Activated CD4-positive, alpha-beta T cell treated with anti-CD3 and anti-CD28 coated beads for 36 hours (primary cell): ENCODE measurements at regions not wholly inside any gene's neighbourhood (a gene's known extent, or its start where the extent isn't known, plus 50 kb on each side); places are given as distances from the start of the nearest gene placed in this dataset.

Source experiments
- ATAC-seq: fragments of 200-7000 bp; cut with Tn5 transposase; one replicate; pipeline ENCODE4 v1.10.0; 2021; ENCODE audit warnings: mild to moderate bottlenecking, moderate library complexity
- CTCF ChIA-PET: fragments of 350-600 bp; sonication (Branson Sonifier 250); formaldehyde crosslinking; loops from one replicate; lab custom pipeline; 2021; ENCODE audit warnings: antibody characterized with exemption; lab: Charles Lee
- POLR2A ChIA-PET: fragments of 350-600 bp; sonication (Branson Sonifier 250); formaldehyde crosslinking; loops from one replicate; lab custom pipeline; 2021; ENCODE audit warnings: antibody characterized with exemption, inconsistent platforms; lab: Charles Lee
- DNase-seq: peaks from one replicate; pipeline ENCODE4 v3.0.0-alpha.2; 2020
- H3K27ac Mint-ChIP-seq: one replicate; pipeline ENCODE4 v1.8.0; 2021; ENCODE audit warnings: mixed read lengths
- H3K27me3 Mint-ChIP-seq: one replicate; pipeline ENCODE4 v1.8.0; 2021; ENCODE audit warnings: mixed read lengths
- H3K36me3 Mint-ChIP-seq: one replicate; pipeline ENCODE4 v1.8.0; 2021; ENCODE audit warnings: low read depth, mixed read lengths
- H3K4me1 Mint-ChIP-seq: one replicate; pipeline ENCODE4 v1.8.0; 2021; ENCODE audit warnings: mixed read lengths
- H3K4me3 Mint-ChIP-seq: one replicate; pipeline ENCODE4 v1.8.0; 2021; ENCODE audit warnings: mild to moderate bottlenecking, moderate library complexity, mixed read lengths
- H3K9me3 Mint-ChIP-seq: one replicate; pipeline ENCODE4 v1.8.0; 2021; ENCODE audit warnings: low read depth, mixed read lengths
- intact Hi-C, 2 experiments: fragments of 100-400 bp; cut with DNase I in 1 of 2; cut with micrococcal nuclease in 1 of 2; formaldehyde crosslinking; loops; one replicate each; pipeline versions ENCODE4 v1.14.2 to v1.15.1; 2022 to 2024; cut with DNase I, micrococcal nuclease

DNA sequence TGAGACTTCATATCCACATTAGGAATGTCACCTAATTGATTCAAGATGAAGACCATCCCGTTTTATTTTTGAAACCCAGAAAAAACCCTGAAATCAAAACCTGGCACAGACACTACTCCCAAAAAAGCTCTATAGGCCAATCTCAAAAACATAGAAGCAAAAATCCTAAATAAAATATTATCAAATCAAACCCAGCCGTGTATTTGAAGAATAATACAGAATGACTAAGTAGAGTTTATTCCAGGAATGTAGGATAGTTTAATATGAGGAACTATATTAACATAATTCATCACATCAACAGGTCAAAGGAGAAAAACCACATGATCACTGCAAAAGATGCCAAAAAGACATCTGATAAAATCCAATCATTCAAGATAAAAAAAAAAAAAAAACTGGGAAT, 167.1 kb downstream of the ACTL7B start:
- no peak overlapping the region for H3K27ac Mint-ChIP-seq
- CTCF ChIA-PET = no interaction called here
- H3K4me1 Mint-ChIP-seq = no peaks in the 10 kb centered on the region
- ATAC-seq (no peak), DNase-seq (no peak)
- intact Hi-C loops = no loop called here
- POLR2A ChIA-PET = no interaction called here
- H3K9me3 Mint-ChIP-seq = peaks cover 5% of the 10 kb centered on the region
- no peak overlapping the region for H3K4me3 Mint-ChIP-seq
- H3K36me3 Mint-ChIP-seq = no peaks in the 10 kb centered on the region
- no peaks in the 10 kb centered on the region for H3K27me3 Mint-ChIP-seq

DNA sequence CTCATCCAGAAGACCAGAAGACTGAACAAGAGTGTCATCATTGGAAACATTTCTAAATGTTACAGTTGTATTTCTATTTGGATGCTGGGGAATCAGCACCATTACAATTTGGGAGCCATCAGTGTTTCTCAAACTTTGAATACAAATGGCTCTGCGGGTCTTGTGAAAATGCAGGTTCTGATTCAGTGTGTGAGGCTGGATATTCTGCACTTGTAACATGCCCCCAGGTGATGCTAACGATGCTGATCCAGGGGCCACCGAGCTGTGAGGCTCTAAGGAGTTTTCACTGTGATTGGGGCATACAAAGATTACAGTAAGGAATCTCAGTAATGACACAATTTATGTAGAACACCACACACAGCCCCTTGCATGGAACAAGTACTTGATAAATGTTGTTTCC, 167.7 kb downstream of the ACTL7B start:
- POLR2A ChIA-PET = no interaction called here

DNA sequence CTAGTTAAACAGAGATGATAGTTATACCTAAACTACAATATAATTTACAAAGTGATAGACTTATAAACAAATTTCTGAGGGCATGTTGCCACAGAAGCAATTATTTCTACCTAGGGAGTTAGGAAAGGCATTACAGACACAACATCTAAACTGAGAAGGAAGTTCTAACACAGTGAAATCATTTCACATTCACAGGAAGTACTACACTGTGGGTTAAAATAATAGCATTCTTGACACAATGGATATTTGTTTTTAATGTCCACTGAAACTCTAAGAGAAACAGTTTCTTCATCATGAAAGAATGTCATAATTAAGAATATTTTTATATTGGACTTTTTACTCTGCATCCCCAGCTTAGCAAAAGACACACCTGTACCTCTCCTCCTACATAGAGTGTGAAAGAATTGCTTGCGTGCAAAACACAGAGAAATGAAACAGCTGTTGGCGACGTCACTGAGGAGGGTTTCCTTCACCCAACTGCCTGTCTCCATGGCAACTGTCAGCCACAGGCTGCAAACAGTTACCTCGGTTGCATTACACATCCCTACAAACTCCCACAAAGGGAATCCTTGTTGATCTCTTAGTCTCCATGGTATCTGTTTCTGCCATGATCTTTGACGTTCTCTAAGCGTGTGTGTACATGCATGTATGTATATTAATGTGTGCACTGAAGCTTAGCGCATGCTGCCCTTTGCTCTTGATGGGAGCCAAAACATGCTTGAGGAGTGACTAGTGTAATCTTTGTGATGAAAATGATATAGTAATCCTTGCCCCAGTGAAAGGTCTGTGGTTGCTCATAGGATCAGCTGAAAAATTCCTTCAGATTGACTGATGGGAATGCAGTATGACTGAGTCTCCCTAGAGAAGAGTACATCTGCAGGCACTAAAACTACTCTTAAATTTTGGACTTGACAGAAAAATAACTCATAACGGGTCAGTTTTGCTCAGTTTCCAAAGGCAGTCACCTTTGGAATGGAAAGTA, 168.5 kb downstream of the ACTL7B start:
- H3K9me3 Mint-ChIP-seq = peaks cover 5% of the 10 kb centered on the region
- no peak overlapping the region for H3K4me3 Mint-ChIP-seq
- H3K36me3 Mint-ChIP-seq = no peaks in the 10 kb centered on the region
- H3K27ac Mint-ChIP-seq = no peak overlapping the region
- no peaks in the 10 kb centered on the region for H3K27me3 Mint-ChIP-seq
- ATAC-seq = no peak
- intact Hi-C loops = no loop called here
- H3K4me1 Mint-ChIP-seq = no peaks in the 10 kb centered on the region
- ChIA-PET POLR2A (no interaction called here), CTCF (no interaction called here)
- no peak for DNase-seq

More for the DNA sequence above, 167.7 kb downstream of the ACTL7B start:
- no peak for DNase-seq
- ATAC-seq = no peak
- CTCF ChIA-PET = no interaction called here
- H3K27me3 Mint-ChIP-seq = no peaks in the 10 kb centered on the region
- intact Hi-C loops = no loop called here
- H3K36me3 Mint-ChIP-seq = no peaks in the 10 kb centered on the region
- H3K27ac Mint-ChIP-seq = no peak overlapping the region
- peaks cover 5% of the 10 kb centered on the region for H3K9me3 Mint-ChIP-seq
- H3K4me1 Mint-ChIP-seq = no peaks in the 10 kb centered on the region
- H3K4me3 Mint-ChIP-seq = no peak overlapping the region

DNA sequence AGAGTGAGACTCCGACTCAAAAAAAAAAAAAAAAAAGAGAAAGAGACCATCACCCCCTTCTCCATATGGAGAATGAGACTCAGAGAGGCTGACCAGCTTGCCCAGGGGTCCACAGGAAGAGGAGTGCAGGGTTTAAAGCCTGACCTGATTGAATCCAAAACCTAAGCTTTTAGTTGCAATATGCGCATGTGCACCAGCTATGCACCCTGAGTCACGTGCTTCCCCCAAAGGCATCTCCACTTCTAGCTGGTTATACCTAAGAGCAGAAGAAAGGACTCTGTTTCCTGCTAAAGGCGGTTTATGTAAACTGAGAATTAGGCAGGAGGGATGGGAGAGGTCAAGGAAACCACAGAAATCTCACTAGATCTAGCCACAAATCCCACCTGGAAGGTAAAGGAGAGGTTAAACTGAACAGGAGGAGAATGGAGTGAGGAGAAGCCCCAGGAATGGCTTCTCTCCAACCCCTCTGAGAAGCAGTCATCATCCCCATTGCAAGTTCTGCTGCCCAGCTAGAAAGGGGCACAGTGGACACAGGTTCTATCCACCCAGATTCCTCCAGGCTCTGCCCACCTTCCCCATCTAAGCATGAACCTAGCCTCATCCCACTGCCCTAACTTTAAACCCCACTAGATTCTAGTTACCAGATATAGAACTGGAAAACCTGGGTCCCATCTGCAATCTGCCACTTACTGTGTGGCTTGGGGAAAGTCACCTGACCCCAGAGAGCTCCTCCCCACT, 171.3 kb downstream of the ACTL7B start:
- POLR2A ChIA-PET = no interaction called here
- Mint-ChIP-seq H3K27me3 (no peaks in the 10 kb centered on the region), H3K36me3 (no peaks in the 10 kb centered on the region), H3K27ac (no peak overlapping the region), H3K4me3 (no peak overlapping the region), H3K4me1 (no peaks in the 10 kb centered on the region), H3K9me3 (peaks cover 5% of the 10 kb centered on the region)
- intact Hi-C loops = no loop called here
- ATAC-seq (no peak), DNase-seq (no peak)
- CTCF ChIA-PET = interaction anchor here (0.8 kb wide), 1 partner anchor 8 kb away, joined by 3 read pairs; no protein-coding TSS in a partner anchor

DNA sequence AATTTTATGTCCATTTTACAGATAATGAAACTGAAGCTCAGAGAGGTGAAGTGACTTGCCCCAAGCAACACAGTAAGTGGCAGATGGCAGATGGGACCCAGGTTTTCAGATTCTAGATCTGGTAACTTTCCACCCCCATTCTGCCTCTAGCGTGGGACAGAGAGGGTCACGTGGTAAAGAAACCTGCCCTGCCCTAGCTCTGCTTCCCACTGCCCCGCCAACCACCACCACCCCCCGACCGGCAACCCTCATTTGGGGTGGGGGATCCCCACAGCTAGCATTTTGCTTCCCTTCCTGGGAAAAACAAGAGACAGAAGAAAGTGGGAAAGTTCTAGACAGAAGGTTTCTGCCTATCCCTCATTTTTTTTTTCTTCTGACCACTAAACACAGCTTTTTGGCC, 172.5 kb downstream of the ACTL7B start:
- DNase-seq (no peak), ATAC-seq (no peak)
- H3K36me3 Mint-ChIP-seq = no peaks in the 10 kb centered on the region
- H3K27ac Mint-ChIP-seq = no peak overlapping the region
- intact Hi-C loops = no loop called here
- no peaks in the 10 kb centered on the region for H3K9me3 Mint-ChIP-seq
- no peak overlapping the region for H3K4me3 Mint-ChIP-seq
- ChIA-PET CTCF (interaction anchor here (0.7 kb wide), 1 partner anchor 121 kb away, joined by 3 read pairs; no protein-coding TSS in a partner anchor), POLR2A (no interaction called here)
- H3K27me3 Mint-ChIP-seq = no peaks in the 10 kb centered on the region
- H3K4me1 Mint-ChIP-seq = no peaks in the 10 kb centered on the region

GRCh38 chr9:108681851-108682590, 173.8 kb downstream of the ACTL7B start:
- intact Hi-C loops = no loop called here
- DNase-seq = no peak
- ChIA-PET CTCF (interaction anchor here (0.5 kb wide), 1 partner anchor 18 kb away, joined by 3 read pairs; no protein-coding TSS in a partner anchor), POLR2A (no interaction called here)
- Mint-ChIP-seq H3K27ac (no peak overlapping the region), H3K27me3 (no peaks in the 10 kb centered on the region), H3K36me3 (no peaks in the 10 kb centered on the region), H3K9me3 (no peaks in the 10 kb centered on the region), H3K4me3 (no peak overlapping the region), H3K4me1 (no peaks in the 10 kb centered on the region)
- no peak for ATAC-seq

- DNase-seq (no peak), ATAC-seq (no peak)
- Mint-ChIP-seq H3K4me1 (no peaks in the 10 kb centered on the region), H3K9me3 (no peaks in the 10 kb centered on the region), H3K4me3 (no peak overlapping the region), H3K27ac (no peak overlapping the region), H3K27me3 (no peaks in the 10 kb centered on the region), H3K36me3 (no peaks in the 10 kb centered on the region)
- CTCF ChIA-PET = no interaction called here
- POLR2A ChIA-PET = no interaction called here
- intact Hi-C loops = no loop called here
Measured at GRCh38 chr9:108680946-108681345, 174.8 kb downstream of the ACTL7B start.

GRCh38 chr9:108677776-108678175, 178.0 kb downstream of the ACTL7B start:
- CTCF ChIA-PET = no interaction called here
- Mint-ChIP-seq H3K27ac (no peak overlapping the region), H3K4me3 (no peak overlapping the region), H3K9me3 (no peaks in the 10 kb centered on the region), H3K36me3 (no peaks in the 10 kb centered on the region), H3K4me1 (no peaks in the 10 kb centered on the region), H3K27me3 (no peaks in the 10 kb centered on the region)
- intact Hi-C loops = no loop called here
- POLR2A ChIA-PET = no interaction called here
- DNase-seq (no peak), ATAC-seq (no peak)

DNA sequence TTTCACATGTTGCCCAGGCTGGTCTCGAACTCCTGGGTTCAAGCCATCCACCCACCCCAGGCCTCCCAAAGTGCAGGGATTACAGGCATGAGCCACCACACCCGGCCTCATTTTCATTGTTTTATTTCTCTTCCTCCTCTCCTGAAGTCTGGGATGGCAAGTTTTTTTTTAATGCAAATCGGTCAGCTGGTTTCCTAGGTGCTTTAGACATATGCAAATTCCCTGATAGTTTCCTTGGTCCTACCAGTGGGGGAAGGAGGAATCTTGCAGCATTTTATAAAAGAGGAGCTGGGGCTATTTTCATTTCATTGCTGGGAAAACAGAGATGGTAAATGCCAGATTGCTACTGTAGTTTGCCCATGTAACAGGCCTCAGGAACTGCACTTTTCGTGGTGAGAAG, 179.4 kb downstream of the ACTL7B start:
- intact Hi-C loops = no loop called here
- POLR2A ChIA-PET = no interaction called here
- Mint-ChIP-seq H3K27ac (no peak overlapping the region), H3K4me1 (no peaks in the 10 kb centered on the region), H3K27me3 (no peaks in the 10 kb centered on the region), H3K9me3 (no peaks in the 10 kb centered on the region), H3K4me3 (no peak overlapping the region), H3K36me3 (no peaks in the 10 kb centered on the region)
- ATAC-seq (no peak), DNase-seq (no peak)
- CTCF ChIA-PET = interaction anchor here (0.9 kb wide), 1 partner anchor 8 kb away, joined by 3 read pairs; no protein-coding TSS in a partner anchor

DNA sequence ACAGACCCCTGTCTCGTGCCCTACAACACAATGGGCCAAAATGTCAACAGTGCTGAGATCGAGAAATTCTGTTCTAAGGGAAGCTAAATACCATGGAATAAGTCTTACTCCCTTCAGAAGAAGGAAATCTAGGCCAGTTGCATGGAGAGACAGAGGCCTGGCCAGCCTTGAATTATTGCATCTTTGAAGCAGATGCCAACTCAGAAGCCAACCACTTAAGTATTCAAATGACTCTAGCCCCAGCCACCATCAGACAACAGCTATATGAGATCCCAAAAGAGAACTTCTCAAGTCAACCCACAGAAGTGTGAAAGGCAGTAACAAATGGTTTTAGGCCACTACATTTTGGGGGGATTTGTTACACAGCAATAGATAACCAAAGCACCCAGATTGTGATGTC, 180.1 kb downstream of the ACTL7B start:
- H3K27ac Mint-ChIP-seq = no peak overlapping the region
- no peaks in the 10 kb centered on the region for H3K9me3 Mint-ChIP-seq
- intact Hi-C loops = no loop called here
- CTCF ChIA-PET = no interaction called here
- no peak overlapping the region for H3K4me3 Mint-ChIP-seq
- no peaks in the 10 kb centered on the region for H3K36me3 Mint-ChIP-seq
- POLR2A ChIA-PET = no interaction called here
- ATAC-seq = no peak
- H3K4me1 Mint-ChIP-seq = no peaks in the 10 kb centered on the region
- no peaks in the 10 kb centered on the region for H3K27me3 Mint-ChIP-seq
- DNase-seq = no peak

DNA sequence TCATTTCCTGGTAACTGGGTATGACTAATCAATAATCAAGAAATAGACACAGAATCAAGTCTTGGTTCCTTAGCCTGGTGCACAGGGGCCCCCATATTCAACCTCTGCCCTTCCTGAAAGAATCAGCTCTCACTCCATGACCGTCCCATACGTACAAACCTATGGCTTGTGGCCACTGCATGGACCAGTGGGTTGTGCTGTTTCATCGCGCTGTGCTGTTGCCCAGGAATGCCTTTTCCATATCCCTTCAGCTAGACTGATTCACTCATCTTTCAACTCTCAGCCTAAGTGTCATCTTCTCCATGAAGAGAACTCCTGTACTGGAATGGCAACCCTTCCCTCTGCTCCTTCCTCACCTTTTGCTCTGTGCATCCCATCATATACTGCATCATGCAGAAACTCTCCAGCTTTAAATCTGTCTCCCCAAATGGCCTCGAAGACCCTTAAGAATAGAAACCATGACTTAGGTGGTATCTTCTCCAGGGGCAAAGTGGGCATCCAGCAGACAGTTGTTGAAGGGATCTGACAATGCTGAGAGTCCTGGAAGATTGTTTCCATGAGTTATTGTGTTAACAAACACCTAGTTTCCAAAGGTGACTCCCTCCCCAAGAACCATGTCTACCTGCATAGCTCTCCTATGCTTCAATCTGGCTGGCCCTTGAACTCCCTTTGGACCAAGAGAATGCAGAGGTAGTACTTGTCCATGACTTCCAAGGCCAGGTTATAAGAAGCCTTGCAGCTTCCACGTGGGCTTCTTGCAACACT, 180.8 kb downstream of the ACTL7B start:
- intact Hi-C loops = no loop called here
- no peaks in the 10 kb centered on the region for H3K36me3 Mint-ChIP-seq
- no peaks in the 10 kb centered on the region for H3K27me3 Mint-ChIP-seq
- DNase-seq (no peak), ATAC-seq (no peak)
- no peaks in the 10 kb centered on the region for H3K9me3 Mint-ChIP-seq
- POLR2A ChIA-PET = no interaction called here
- no peak overlapping the region for H3K4me3 Mint-ChIP-seq
- no peaks in the 10 kb centered on the region for H3K4me1 Mint-ChIP-seq
- CTCF ChIA-PET = interaction anchor here (0.5 kb wide), 1 partner anchor 179 kb away, joined by 3 read pairs; no protein-coding TSS in a partner anchor
- no peak overlapping the region for H3K27ac Mint-ChIP-seq
